Suprapubic skin (tissue), 3 donors: ENCODE measurements at regions not wholly inside any gene's neighbourhood (a gene's known extent, or its start where the extent isn't known, plus 50 kb on each side); places are given as distances from the start of the nearest gene placed in this dataset.

Source experiments
- POLR2A ChIP-seq, 2 donors: fragments of 450-650 bp; IDR thresholded peaks; one replicate each; pipeline ENCODE4 v1.6.1; 2017; ENCODE audit warnings: antibody characterized with exemption in 2 of 2, mild to moderate bottlenecking in 2 of 2, moderate library complexity in 2 of 2
- TF ChIP-seq, protein P1 (sequence below), 2 donors: fragments of 200-600 bp in 1 of 2; fragments of 450-650 bp in 1 of 2; sonication (generic) in 1 of 2; IDR thresholded peaks; one replicate each; pipeline ENCODE4 v1.5.1; 2016 to 2019; ENCODE audit warnings: antibody characterized with exemption in 2 of 2, mild to moderate bottlenecking in 1 of 2, moderate library complexity in 1 of 2

DNA sequence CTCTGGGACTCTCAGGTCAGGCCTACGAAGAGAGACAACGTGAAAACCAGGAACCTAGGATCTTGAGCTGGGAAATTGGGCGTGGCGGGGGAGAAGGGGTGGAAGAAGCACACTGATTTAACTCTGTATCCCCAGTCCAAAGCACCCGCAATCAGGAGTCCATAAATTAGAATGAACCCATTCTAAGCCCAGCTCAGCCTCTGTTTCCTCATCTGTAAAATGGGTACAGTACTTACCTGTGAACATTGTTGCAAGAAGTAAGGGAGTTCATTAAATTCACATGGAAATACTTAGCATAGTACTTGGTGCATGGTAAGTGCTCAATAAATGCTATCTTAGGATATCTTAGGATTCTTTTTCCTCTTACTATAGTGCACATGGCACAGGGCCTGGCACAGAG, 326.7 kb downstream of the BCOR start:
- TF ChIP-seq POLR2A (IDR thresholded peaks at IDR 0.05), result no peak
- TF ChIP-seq, protein P1, sequence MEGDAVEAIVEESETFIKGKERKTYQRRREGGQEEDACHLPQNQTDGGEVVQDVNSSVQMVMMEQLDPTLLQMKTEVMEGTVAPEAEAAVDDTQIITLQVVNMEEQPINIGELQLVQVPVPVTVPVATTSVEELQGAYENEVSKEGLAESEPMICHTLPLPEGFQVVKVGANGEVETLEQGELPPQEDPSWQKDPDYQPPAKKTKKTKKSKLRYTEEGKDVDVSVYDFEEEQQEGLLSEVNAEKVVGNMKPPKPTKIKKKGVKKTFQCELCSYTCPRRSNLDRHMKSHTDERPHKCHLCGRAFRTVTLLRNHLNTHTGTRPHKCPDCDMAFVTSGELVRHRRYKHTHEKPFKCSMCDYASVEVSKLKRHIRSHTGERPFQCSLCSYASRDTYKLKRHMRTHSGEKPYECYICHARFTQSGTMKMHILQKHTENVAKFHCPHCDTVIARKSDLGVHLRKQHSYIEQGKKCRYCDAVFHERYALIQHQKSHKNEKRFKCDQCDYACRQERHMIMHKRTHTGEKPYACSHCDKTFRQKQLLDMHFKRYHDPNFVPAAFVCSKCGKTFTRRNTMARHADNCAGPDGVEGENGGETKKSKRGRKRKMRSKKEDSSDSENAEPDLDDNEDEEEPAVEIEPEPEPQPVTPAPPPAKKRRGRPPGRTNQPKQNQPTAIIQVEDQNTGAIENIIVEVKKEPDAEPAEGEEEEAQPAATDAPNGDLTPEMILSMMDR (IDR thresholded peaks at IDR 0.05), result no peak
